HEK293 (cell line): ENCODE measurements at regions not wholly inside any gene's neighbourhood (a gene's known extent, or its start where the extent isn't known, plus 50 kb on each side); places are given as distances from the start of the nearest gene placed in this dataset.

Experiments used
- CTCF ChIA-PET: fragments of 350-600 bp; formaldehyde crosslinking; extraction: SDS; loops from one replicate; lab custom pipeline; 2021; ENCODE audit warnings: antibody characterized with exemption; lab: Yijun Ruan, JAX
- POLR2A ChIA-PET: fragments of 300-600 bp; formaldehyde crosslinking; extraction: SDS; loops from one replicate; lab custom pipeline; 2020; ENCODE audit warnings: antibody characterized with exemption, inconsistent platforms; lab: Yijun Ruan, JAX
- H3K27ac ChIP-seq: fragments of 200-500 bp; sonication (Bioruptor generic); 2 replicates; pipeline ENCODE4 v1.5.1; 2014; ENCODE audit warnings: low read depth, low read length, control low read depth, inconsistent platforms; ENCODE audit errors: extremely low read depth
- H3K36me3 ChIP-seq, 2 experiments: fragments of 200-500 bp in 1 of 2; sonication (Bioruptor generic) in 1 of 2; 1 replicate in 1 of 2; 2 replicates in 1 of 2; pipeline ENCODE4 v1.5.1; 2014 to 2017; ENCODE audit warnings: inconsistent platforms in 2 of 2, low read length in 2 of 2; ENCODE audit not compliant: control insufficient read depth in 2 of 2, insufficient read depth in 1 of 2
- H3K4me1 ChIP-seq: fragments of 200-500 bp; sonication (Bioruptor generic); 2 replicates; pipeline ENCODE4 v1.5.1; 2014; ENCODE audit warnings: mild to moderate bottlenecking, low read length, inconsistent platforms; ENCODE audit not compliant: control insufficient read depth, insufficient read depth
- H3K4me3 ChIP-seq: 2 replicates; pipeline ENCODE4 v1.5.1; 2011; ENCODE audit warnings: low read depth, mild to moderate bottlenecking, control low read depth, low read length, moderate library complexity
- H3K9me3 ChIP-seq: fragments of 200-500 bp; sonication (Bioruptor generic); 2 replicates; pipeline ENCODE4 v1.5.1; 2014; ENCODE audit warnings: low read depth, low read length, inconsistent platforms; ENCODE audit not compliant: control insufficient read depth, insufficient read depth
- GLIS2 ChIP-seq: fragments of 450-650 bp; formaldehyde crosslinking; IDR thresholded peaks from 2 replicates; pipeline ENCODE4 v1.5.1; 2016; ENCODE audit warnings: missing biosample characterization, missing genetic modification characterization
- KLF10 ChIP-seq: fragments of 450-650 bp; IDR thresholded peaks from 2 replicates; pipeline ENCODE4 v1.5.1; 2018; ENCODE audit warnings: missing biosample characterization, mild to moderate bottlenecking, missing genetic modification characterization
- KLF17 ChIP-seq: fragments of 450-650 bp; formaldehyde crosslinking; IDR thresholded peaks from 2 replicates; pipeline ENCODE4 v1.5.1; 2016; ENCODE audit warnings: missing biosample characterization, missing genetic modification characterization
- MYNN ChIP-seq: fragments of 450-650 bp; formaldehyde crosslinking; IDR thresholded peaks from 2 replicates; pipeline ENCODE4 v1.5.1; 2016; ENCODE audit warnings: missing biosample characterization, missing genetic modification characterization, borderline replicate concordance
- PRDM4 ChIP-seq: fragments of 450-650 bp; formaldehyde crosslinking; IDR thresholded peaks from 2 replicates; pipeline ENCODE4 v1.5.1; 2017; ENCODE audit warnings: missing biosample characterization, missing genetic modification characterization
- RBAK ChIP-seq: fragments of 450-650 bp; formaldehyde crosslinking; IDR thresholded peaks from 2 replicates; pipeline ENCODE4 v1.5.1; 2016; ENCODE audit warnings: missing biosample characterization, missing genetic modification characterization
- REST ChIP-seq: fragments of 450-650 bp; formaldehyde crosslinking; IDR thresholded peaks from 2 replicates; pipeline ENCODE4 v1.5.1; 2016; ENCODE audit warnings: missing biosample characterization, missing genetic modification characterization
- ZIC2 ChIP-seq: fragments of 450-650 bp; formaldehyde crosslinking; IDR thresholded peaks from 2 replicates; pipeline ENCODE4 v1.5.1; 2016; ENCODE audit warnings: missing biosample characterization, missing genetic modification characterization
- ZNF146 ChIP-seq: fragments of 450-650 bp; formaldehyde crosslinking; IDR thresholded peaks from 2 replicates; pipeline ENCODE4 v1.5.1; 2016; ENCODE audit warnings: missing biosample characterization, missing genetic modification characterization
- ZNF155 ChIP-seq: fragments of 450-650 bp; formaldehyde crosslinking; IDR thresholded peaks from 2 replicates; pipeline ENCODE4 v1.5.1; 2016; ENCODE audit warnings: missing biosample characterization, missing genetic modification characterization
- ZNF24 ChIP-seq: fragments of 450-650 bp; formaldehyde crosslinking; IDR thresholded peaks from 2 replicates; pipeline ENCODE4 v1.5.1; 2016; ENCODE audit warnings: missing biosample characterization, missing genetic modification characterization
- ZNF292 ChIP-seq: fragments of 450-650 bp; formaldehyde crosslinking; IDR thresholded peaks from 2 replicates; pipeline ENCODE4 v1.5.1; 2016; ENCODE audit warnings: low read depth, missing biosample characterization, missing genetic modification characterization, borderline replicate concordance
- ZNF302 ChIP-seq: fragments of 450-650 bp; formaldehyde crosslinking; IDR thresholded peaks from 2 replicates; pipeline ENCODE4 v1.5.1; 2016; ENCODE audit warnings: missing biosample characterization, missing genetic modification characterization, low read depth
- ZNF404 ChIP-seq: fragments of 450-650 bp; formaldehyde crosslinking; IDR thresholded peaks from 2 replicates; pipeline ENCODE4 v1.5.1; 2017; ENCODE audit warnings: missing biosample characterization, missing genetic modification characterization
- ZNF513 ChIP-seq: fragments of 450-650 bp; IDR thresholded peaks from 2 replicates; pipeline ENCODE4 v1.5.1; 2018; ENCODE audit warnings: missing biosample characterization, missing genetic modification characterization
- ZNF521 ChIP-seq: fragments of 450-650 bp; formaldehyde crosslinking; IDR thresholded peaks from 2 replicates; pipeline ENCODE4 v1.5.1; 2017; ENCODE audit warnings: missing biosample characterization, mild to moderate bottlenecking, missing genetic modification characterization
- ZNF530 ChIP-seq: fragments of 450-650 bp; formaldehyde crosslinking; IDR thresholded peaks from 2 replicates; pipeline ENCODE4 v1.5.1; 2016; ENCODE audit warnings: low read depth, missing biosample characterization, missing genetic modification characterization
- ZNF544 ChIP-seq: fragments of 450-650 bp; formaldehyde crosslinking; IDR thresholded peaks from 2 replicates; pipeline ENCODE4 v1.5.0; 2017; ENCODE audit warnings: missing biosample characterization, missing genetic modification characterization
- ZNF624 ChIP-seq: fragments of 450-650 bp; formaldehyde crosslinking; IDR thresholded peaks from 2 replicates; pipeline ENCODE4 v1.5.1; 2017; ENCODE audit warnings: missing biosample characterization, missing genetic modification characterization
- ZNF660 ChIP-seq: fragments of 450-650 bp; IDR thresholded peaks from 2 replicates; pipeline ENCODE4 v1.5.1; 2018; ENCODE audit warnings: missing biosample characterization, mild to moderate bottlenecking, missing genetic modification characterization
- ZNF664 ChIP-seq: fragments of 450-650 bp; formaldehyde crosslinking; IDR thresholded peaks from 2 replicates; pipeline ENCODE4 v1.5.1; 2016; ENCODE audit warnings: missing biosample characterization, missing genetic modification characterization
- ZNF692 ChIP-seq: fragments of 450-650 bp; formaldehyde crosslinking; IDR thresholded peaks from 2 replicates; pipeline ENCODE4 v1.5.1; 2016; ENCODE audit warnings: missing biosample characterization, missing genetic modification characterization
- ZNF747 ChIP-seq: fragments of 450-650 bp; formaldehyde crosslinking; IDR thresholded peaks from 2 replicates; pipeline ENCODE4 v1.5.1; 2016; ENCODE audit warnings: missing biosample characterization, missing genetic modification characterization

- Histone ChIP-seq H3K27ac (no peak overlapping the region), H3K36me3 (no peaks in the 10 kb centered on the region), H3K4me1 (no peaks in the 10 kb centered on the region), H3K9me3 (no peaks in the 10 kb centered on the region), H3K4me3 (no peak overlapping the region)
- no peak for TF ChIP-seq ZNF404 (tag by site-specific recombination)
- no peak for TF ChIP-seq ZNF292 (tag by site-specific recombination)
- no peak for TF ChIP-seq REST (tag by site-specific recombination)
- no peak for TF ChIP-seq ZNF302
- TF ChIP-seq ZNF660 = no peak
- no peak for TF ChIP-seq PRDM4 (tag by site-specific recombination)
- TF ChIP-seq ZIC2 (tag by site-specific recombination) = no peak
- CTCF ChIA-PET = no interaction called here
- POLR2A ChIA-PET = no interaction called here
These were observed 490.7 kb upstream of the KCND2 start for GRCh38 chr7:119782286-119782685.

- ChIA-PET POLR2A (no interaction called here), CTCF (no interaction called here)
- H3K36me3 ChIP-seq = no peaks in the 10 kb centered on the region
- TF ChIP-seq GLIS2 (tag by site-specific recombination) (no peak), ZNF146 (tag by site-specific recombination) (no peak), ZNF747 (no peak), ZNF24 (tag by site-specific recombination) (no peak), ZNF664 (tag by site-specific recombination) (no peak), KLF10 (no peak), ZNF530 (no peak)
- no peaks in the 10 kb centered on the region for H3K9me3 ChIP-seq
- H3K4me3 ChIP-seq = no peak overlapping the region
- no peaks in the 10 kb centered on the region for H3K4me1 ChIP-seq
- no peak overlapping the region for H3K27ac ChIP-seq
These were observed 489.2 kb upstream of the KCND2 start for GRCh38 chr7:119783799-119784198.

GRCh38 chr7:119802147-119802546 lies 470.8 kb upstream of the KCND2 start:
- ChIA-PET POLR2A (no interaction called here), CTCF (no interaction called here)
- H3K4me3 ChIP-seq = no peak overlapping the region
- H3K27ac ChIP-seq = no peak overlapping the region
- H3K36me3 ChIP-seq = no peaks in the 10 kb centered on the region
- no peak for TF ChIP-seq ZNF292 (tag by site-specific recombination)
- TF ChIP-seq ZNF155 (tag by site-specific recombination) = no peak
- no peak for TF ChIP-seq ZNF692 (tag by site-specific recombination)
- no peak for TF ChIP-seq MYNN (tag by site-specific recombination)
- TF ChIP-seq RBAK = no peak
- TF ChIP-seq ZNF544 (tag by site-specific recombination) = no peak
- TF ChIP-seq ZNF521 = no peak
- TF ChIP-seq ZNF624 = no peak
- TF ChIP-seq KLF17 (tag by site-specific recombination) = no peak
- no peak for TF ChIP-seq ZNF513 (tag by site-specific recombination)
- TF ChIP-seq, all 188 proteins: peak for 0
- H3K4me1 ChIP-seq = no peaks in the 10 kb centered on the region
- H3K9me3 ChIP-seq = no peaks in the 10 kb centered on the region
